ENCODE measurements at regions not wholly inside any gene's neighbourhood (a gene's known extent, or its start where the extent isn't known, plus 50 kb on each side); places are given as distances from the start of the nearest gene placed in this dataset.

DNA sequence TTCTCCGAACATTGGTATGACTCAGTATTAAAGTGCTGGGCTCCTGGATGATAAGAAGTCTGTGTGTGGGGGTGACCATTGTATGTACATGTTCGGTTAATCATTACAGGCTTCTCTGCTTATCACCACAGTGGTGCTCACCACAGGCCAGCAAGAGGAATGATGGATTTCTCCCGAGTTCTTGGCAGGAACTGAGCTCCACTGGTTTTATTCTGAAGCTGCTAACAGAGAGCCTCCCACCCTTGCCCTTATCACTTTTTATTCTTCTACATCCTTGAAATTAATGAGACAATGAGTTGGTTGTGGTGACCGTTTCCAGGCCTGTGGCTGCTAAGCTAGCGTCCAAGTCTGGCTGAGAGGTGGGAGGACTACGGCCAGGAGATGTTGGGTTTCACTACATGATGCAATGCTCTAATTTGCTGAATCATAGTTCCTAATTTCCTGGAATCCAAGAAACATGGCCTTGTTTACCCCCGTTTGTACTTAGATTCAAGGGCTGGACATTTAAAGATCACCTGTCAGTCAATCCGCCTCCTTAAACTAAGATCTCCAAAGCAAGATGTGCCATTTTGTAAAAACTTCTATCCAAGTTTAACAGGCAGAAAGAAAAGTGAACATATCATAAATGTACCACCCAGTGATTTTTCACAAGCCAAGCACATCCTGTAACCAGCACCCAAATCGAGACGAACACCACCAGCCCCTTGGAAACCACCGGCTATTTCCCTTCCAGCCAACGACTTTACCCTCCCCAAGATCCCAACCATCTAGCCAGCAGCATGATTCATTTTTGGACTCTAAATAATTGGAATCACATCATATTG lies 172.5 kb downstream of the FOXA2 start:
- no peak overlapping the region for H3K27ac ChIP-seq
- intact Hi-C loops (cut with DNase I; ENCODE audit: low total_unique reads), result no loop called here
- TF ChIP-seq, protein P1, sequence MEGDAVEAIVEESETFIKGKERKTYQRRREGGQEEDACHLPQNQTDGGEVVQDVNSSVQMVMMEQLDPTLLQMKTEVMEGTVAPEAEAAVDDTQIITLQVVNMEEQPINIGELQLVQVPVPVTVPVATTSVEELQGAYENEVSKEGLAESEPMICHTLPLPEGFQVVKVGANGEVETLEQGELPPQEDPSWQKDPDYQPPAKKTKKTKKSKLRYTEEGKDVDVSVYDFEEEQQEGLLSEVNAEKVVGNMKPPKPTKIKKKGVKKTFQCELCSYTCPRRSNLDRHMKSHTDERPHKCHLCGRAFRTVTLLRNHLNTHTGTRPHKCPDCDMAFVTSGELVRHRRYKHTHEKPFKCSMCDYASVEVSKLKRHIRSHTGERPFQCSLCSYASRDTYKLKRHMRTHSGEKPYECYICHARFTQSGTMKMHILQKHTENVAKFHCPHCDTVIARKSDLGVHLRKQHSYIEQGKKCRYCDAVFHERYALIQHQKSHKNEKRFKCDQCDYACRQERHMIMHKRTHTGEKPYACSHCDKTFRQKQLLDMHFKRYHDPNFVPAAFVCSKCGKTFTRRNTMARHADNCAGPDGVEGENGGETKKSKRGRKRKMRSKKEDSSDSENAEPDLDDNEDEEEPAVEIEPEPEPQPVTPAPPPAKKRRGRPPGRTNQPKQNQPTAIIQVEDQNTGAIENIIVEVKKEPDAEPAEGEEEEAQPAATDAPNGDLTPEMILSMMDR (IDR thresholded peaks at IDR 0.05), result no peak
- H3K9me3 ChIP-seq, result no peaks in the 10 kb centered on the region
- no peak overlapping the region for H3K4me3 ChIP-seq
- no peaks in the 10 kb centered on the region for H3K4me1 ChIP-seq
- H3K36me3 ChIP-seq, result no peaks in the 10 kb centered on the region
- DNase-seq, result peak in 1 of 2 donors; percentile 45
- H3K27me3 ChIP-seq, result no peaks in the 10 kb centered on the region

DNA sequence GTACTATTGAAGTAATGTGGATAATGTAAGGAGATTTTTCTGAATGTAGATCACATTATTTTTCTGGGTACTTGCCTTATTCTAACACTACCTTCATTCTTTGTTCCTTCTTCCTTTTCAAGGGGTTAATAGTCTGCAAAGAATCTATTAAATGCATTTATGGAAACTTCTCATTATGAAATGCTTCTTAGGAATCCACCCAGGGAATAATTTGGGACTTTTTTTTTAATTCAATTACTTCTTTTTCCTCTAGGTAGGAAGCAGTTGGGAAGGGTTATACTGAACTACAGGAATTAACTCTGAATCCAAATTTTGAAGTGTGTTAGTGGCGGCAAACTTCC lies 173.1 kb downstream of the FOXA2 start:
- Histone ChIP-seq H3K27ac (no peak overlapping the region), H3K27me3 (no peaks in the 10 kb centered on the region), H3K4me1 (no peaks in the 10 kb centered on the region), H3K9me3 (no peaks in the 10 kb centered on the region), H3K4me3 (no peak overlapping the region), H3K36me3 (no peaks in the 10 kb centered on the region)
- no peak for DNase-seq
- intact Hi-C loops (cut with DNase I; ENCODE audit: low total_unique reads), result no loop called here
- TF ChIP-seq, protein P1 (IDR thresholded peaks at IDR 0.05), result no peak

- Histone ChIP-seq H3K4me1 (no peaks in the 10 kb centered on the region), H3K9me3 (no peaks in the 10 kb centered on the region), H3K36me3 (no peaks in the 10 kb centered on the region), H3K27ac (no peak overlapping the region), H3K27me3 (no peaks in the 10 kb centered on the region), H3K4me3 (no peak overlapping the region)
- intact Hi-C loops (cut with DNase I; ENCODE audit: low total_unique reads), result no loop called here
- DNase-seq, result no peak
- TF ChIP-seq, protein P1 (IDR thresholded peaks at IDR 0.05), result no peak
Measured at GRCh38 chr20:22410556-22411130, 173.7 kb downstream of the FOXA2 start.

DNA sequence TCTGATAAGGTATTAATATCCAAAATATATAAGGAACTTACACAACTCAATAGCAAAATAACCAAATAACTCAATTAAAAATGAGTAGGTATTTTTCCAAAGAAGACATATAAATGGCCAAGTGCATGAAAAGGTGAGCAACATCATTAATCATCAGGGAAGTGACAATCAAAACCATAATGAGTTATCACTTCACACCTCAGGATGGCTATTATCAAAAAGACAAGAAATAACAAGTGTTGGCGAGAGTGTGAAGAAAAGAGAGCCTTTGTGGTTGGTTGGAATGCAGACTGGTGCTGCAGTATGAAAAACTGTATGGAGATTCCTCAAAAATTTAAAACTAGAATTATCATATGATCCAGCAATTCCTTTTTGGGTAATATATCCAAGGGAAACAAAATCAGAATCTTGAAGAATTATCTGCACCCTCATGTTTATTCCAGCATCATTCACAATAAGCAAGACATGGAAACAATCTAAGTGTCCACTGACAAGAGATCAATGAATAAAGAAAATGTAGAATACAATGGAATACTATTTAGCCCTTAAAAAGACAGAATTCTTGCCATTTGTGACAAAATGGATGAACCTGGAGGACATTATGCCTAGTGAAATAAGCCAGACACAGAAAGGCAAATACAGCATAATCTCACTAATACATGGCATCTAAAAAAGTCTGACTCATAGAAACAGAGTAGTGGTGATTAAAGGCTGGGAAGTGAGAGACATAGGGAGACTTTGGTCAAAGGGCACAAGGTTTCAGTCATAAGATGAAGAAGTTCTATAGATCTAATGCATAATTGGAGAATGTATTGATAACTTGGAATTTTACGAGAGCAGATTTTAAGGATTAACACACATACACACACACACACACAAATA lies 175.6 kb downstream of the FOXA2 start:
- Histone ChIP-seq H3K27me3 (no peaks in the 10 kb centered on the region), H3K36me3 (no peaks in the 10 kb centered on the region), H3K9me3 (no peaks in the 10 kb centered on the region), H3K4me3 (no peak overlapping the region), H3K27ac (no peak overlapping the region), H3K4me1 (peaks cover 0 to 9% (median 3%) of the 10 kb centered on the region in 4 donors)
- TF ChIP-seq, protein P1 (IDR thresholded peaks at IDR 0.05), result no peak
- intact Hi-C loops (cut with DNase I; ENCODE audit: low total_unique reads), result no loop called here
- DNase-seq, result no peak

DNA sequence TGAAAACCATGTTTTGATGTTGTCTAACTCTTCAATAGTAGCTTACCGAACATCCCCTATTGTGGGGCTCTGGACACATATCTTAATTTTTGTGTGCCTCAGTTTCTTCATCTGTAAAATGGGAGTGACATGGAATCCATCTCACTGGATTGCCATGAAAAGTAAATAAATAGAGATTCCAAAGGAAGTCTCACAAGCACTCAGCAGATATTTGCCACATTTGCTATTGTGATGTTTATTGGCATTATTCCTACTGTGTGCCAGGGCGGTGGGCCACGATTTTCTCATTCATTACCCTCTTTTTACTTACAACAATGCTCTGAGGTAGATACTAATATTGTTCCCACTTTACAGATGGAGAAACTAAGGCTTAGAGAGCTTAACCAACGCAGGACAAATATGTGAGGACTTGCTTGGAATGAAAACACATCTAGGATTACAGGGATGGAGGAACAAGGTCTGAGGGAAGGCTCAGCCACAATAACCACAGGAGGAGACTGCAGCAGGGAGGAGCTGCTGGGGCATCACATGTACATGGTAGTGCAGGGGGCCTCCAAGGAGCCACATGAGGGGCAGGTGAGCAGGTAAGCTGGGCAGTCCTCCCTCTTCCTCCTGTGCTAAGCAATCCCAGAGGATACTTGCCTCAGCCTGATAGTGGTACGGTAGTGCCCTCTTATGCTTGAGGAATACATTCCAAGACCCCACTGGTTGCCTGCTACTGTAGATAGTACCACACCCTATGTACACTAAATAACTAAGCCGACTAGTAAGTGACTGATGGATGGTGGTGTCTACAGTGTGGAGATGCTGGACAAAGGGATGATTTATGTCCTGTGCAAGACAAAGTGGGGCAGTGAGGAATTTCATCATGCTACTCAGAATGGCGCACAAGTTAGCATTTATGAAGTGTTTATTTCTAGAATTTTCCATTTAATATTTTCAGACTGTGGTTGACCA lies 176.9 kb downstream of the FOXA2 start:
- H3K27ac ChIP-seq, result no peak overlapping the region

More for the DNA sequence above, 176.9 kb downstream of the FOXA2 start:
- intact Hi-C loops (cut with DNase I; ENCODE audit: low total_unique reads), result no loop called here
- TF ChIP-seq, protein P1 (IDR thresholded peaks at IDR 0.05), result no peak
- Histone ChIP-seq H3K4me1 (peaks cover 0 to 20% (median 3%) of the 10 kb centered on the region in 4 donors), H3K4me3 (no peak overlapping the region), H3K9me3 (no peaks in the 10 kb centered on the region), H3K27me3 (no peaks in the 10 kb centered on the region), H3K36me3 (no peaks in the 10 kb centered on the region)
- DNase-seq, result no peak
